Skeletal muscle cell (primary cell): ENCODE measurements at regions not wholly inside any gene's neighbourhood (a gene's known extent, or its start where the extent isn't known, plus 50 kb on each side); places are given as distances from the start of the nearest gene placed in this dataset.

Source experiments
- DNase-seq: peaks from one replicate; pipeline ENCODE4 v3.0.0-alpha.2; 2010; ENCODE audit warnings: low read depth
- H3K4me3 ChIP-seq: 2 replicates; pipeline ENCODE4 v1.5.1; 2011; ENCODE audit warnings: low read depth, mild to moderate bottlenecking, control low read depth, low read length, moderate library complexity

DNA sequence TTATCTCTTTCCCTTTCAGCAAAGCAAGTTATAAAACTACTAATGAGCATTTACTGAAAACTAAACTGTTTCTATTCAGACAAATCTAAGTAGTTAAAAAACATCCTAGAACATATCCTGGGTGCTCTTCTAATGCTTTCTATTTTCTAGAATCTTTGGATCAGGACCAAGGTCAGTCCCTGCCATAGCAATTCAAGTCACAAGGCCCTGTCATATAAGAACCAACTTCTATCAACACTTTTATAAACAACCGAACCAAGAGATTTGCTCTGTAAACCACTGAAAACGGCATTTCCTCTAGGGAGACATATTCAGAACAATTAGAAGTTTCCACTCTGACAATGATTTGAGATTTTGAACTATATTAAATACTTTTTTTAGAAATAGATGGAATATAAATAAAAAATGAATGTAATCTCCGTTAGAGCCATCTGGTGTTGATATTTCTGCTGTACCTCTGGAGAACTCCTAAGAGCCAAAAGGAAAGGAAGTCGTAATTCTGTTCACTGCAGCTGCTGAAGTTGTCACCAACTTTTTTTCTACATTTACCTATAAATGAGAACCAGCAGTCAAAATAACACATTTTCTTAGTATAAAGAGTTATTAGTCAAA lies 51.4 kb upstream of the LGSN start:
- no peak for DNase-seq

DNA sequence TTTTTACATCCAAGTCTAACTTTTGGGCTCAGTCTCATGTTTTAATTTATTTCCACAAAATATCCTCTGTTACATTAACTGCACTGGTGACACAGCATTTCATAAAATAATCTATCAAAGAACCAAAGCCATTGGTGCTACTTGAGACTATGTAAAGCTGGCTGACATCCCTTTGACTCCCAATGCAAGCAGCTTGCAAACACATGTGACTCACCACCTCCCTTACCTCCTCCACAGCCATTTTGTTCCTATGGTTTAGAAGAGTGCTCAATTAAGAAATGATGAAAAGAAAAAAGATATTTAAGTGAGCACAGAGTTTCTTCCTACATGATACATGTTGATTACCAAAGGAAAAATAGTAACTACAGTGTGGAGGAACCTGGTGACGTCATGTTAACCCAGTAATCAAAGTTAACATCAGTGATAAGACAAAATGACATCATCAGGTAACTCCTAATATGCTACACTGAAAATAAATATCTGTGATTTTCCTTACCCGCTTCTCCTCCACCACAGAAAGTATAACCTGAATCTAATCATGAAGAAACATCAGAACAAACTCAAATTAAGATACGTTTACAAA lies 53.3 kb upstream of the LGSN start:
- DNase-seq, result no peak
- H3K4me3 ChIP-seq, result no peak overlapping the region

More for the DNA sequence above, 51.4 kb upstream of the LGSN start:
- no peak overlapping the region for H3K4me3 ChIP-seq

- no peak overlapping the region for H3K4me3 ChIP-seq
- DNase-seq, result no peak
These were observed 69.5 kb upstream of the LGSN start for GRCh38 chr6:63389191-63389844.

- H3K4me3 ChIP-seq, result no peak overlapping the region
- DNase-seq, result no peak
These were observed 71.6 kb upstream of the LGSN start for GRCh38 chr6:63391203-63391970.

DNA sequence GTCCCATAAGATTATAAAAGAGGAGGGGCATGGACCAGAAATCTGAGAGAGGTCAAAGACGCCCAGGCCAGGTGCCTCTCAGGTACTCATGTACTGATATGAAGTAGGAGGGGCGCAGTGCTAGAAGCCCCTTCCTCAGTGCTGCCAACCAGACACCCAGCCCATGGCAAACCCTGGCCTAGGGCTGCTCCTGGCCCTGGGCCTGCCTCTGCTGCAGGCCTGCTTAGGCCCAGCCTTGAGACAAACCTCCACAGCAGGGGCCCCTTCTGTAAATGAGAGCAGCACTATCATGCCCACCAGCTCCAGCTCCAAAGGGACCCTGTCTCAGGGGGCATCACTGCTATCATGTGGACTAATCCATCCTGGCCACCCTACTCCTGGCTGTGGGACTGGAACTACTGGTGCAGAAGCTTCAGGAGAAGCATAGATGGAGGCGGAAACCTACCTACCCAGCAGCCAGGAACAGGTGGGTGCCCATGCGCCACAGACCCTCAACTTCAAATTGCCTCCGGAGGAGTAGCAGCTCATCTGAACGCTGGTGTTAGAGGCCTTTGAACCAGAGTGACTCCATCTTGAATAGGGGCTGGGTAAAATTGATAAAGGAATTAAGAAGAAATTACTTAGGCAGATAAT lies 72.4 kb upstream of the LGSN start:
- DNase-seq, result no peak
- H3K4me3 ChIP-seq, result no peak overlapping the region

- H3K4me3 ChIP-seq, result no peak overlapping the region
- no peak for DNase-seq
These were observed 75.0 kb upstream of the LGSN start for GRCh38 chr6:63394656-63395308.

DNA sequence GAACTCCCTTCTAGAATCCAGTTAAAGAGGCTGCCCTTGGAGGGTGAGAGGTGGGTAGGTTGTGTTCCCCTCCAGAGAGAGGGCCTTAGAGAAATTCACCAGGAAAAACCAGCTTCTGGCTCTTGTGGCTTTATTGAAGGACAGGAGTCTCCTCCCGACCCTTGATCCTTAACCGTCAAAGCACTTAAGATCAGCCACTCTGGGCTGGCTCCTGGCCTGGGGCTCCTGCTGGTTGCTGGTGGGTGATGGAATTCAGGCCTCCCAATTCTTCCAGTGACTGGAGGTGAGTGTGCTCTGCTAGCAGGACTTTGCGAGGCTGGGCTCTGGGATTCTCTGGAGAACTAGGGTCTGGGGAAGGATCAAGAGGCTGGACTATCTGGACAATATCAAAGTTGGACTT lies 75.6 kb upstream of the LGSN start:
- DNase-seq, result no peak
- no peak overlapping the region for H3K4me3 ChIP-seq

- no peak for DNase-seq
- H3K4me3 ChIP-seq, result no peak overlapping the region
These were observed 83.9 kb upstream of the LGSN start for GRCh38 chr6:63403725-63404124.

- no peak overlapping the region for H3K4me3 ChIP-seq
- no peak for DNase-seq
These were observed 90.9 kb upstream of the LGSN start for GRCh38 chr6:63410435-63411426.

GRCh38 chr6:63415286-63415685 lies 95.5 kb upstream of the LGSN start:
- DNase-seq, result no peak
- H3K4me3 ChIP-seq, result no peak overlapping the region

GRCh38 chr6:63418741-63419140 lies 99.0 kb upstream of the LGSN start:
- no peak for DNase-seq
- H3K4me3 ChIP-seq, result no peak overlapping the region

DNA sequence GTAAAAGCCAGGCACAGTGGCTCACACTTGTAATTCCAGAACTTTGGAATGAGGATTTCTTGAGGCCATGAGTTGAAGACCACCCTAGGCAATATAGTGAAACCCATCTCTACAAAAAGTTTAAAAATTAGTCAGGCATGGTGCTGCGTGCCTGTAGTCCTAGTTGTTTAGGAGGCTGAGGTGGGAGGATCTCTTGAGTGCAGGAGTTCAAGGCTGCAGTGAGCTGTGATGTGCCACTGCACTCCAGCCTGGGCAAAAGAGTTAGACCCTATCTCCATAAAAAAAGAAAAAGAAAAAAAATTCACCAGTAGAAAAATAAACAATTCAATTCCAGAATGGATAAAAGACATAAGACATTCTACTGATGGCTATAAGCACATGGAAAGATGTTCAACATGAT lies 104.9 kb upstream of the LGSN start:
- H3K4me3 ChIP-seq, result no peak overlapping the region
- no peak for DNase-seq

- H3K4me3 ChIP-seq, result no peak overlapping the region
- DNase-seq, result no peak
These were observed 105.7 kb upstream of the LGSN start for GRCh38 chr6:63425493-63425892.

DNA sequence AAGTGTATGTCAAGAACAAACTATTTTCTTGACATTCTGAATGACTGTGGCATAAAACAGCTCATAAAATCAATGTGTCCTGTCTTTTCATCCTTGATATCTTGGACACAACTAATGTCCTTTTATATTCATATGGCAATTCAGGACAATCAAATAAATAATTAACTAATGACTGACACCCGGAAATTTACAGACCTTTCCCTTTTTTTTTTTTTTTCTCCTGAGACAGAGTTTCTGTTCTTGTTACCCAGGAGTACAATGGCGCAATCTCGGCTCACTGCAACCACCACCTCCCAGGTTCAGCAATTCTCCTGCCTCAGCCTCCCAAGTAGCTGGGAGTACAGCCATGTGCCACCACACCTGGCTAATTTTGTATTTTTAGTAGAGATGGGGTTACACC lies 107.1 kb upstream of the LGSN start:
- no peak overlapping the region for H3K4me3 ChIP-seq
- no peak for DNase-seq

DNA sequence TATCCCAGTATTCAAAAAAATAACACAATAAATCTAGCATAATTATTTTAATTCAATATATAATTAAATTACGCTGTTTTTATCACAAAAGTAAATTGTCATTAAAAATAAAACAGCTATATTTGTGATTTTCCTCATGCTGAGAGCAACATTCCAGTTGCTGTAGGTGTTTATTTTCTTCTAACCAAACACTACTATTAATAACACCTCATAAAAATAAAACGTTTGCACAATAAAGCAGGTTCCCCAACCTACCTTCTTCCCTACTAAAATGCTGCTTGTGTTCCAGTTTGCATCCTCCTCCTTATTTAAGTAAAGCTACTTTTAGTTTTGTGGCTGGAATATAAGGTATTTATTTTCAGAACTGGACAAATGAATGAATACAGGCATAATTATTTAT lies 108.2 kb upstream of the LGSN start:
- H3K4me3 ChIP-seq, result no peak overlapping the region
- DNase-seq, result no peak

GRCh38 chr6:63430985-63431519 lies 111.3 kb upstream of the LGSN start:
- no peak for DNase-seq
- no peak overlapping the region for H3K4me3 ChIP-seq

- no peak overlapping the region for H3K4me3 ChIP-seq
- DNase-seq, result no peak
These were observed 115.2 kb upstream of the LGSN start for GRCh38 chr6:63434943-63435342.

DNA sequence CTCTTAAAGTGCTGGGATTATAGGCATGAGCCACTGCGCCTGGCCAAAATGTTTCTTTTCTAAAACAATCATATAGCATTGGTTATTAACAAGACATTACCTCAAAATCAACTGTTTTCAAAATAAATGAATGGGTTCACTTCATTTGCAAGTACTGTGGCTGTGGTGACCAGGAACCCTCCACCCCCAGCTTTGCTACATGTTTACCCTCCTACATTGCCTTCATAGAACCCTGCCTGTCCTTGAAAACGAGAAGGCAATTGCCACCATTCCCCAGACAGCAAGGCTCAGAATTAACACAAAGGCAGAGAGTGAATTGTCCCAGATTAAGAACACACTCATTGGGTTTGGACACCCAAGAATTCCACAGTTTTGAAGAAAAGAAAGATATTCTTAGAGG lies 116.6 kb upstream of the LGSN start:
- no peak for DNase-seq
- H3K4me3 ChIP-seq, result no peak overlapping the region
